SK-N-SH (cell line): ENCODE measurements at regions not wholly inside any gene's neighbourhood (a gene's known extent, or its start where the extent isn't known, plus 50 kb on each side); places are given as distances from the start of the nearest gene placed in this dataset.
"Not testable (repeated sequence)": the region's sequence is repeated elsewhere in the genome, so short reads cannot be mapped to it uniquely, and the experiment has no call there.

Source experiments
- CTCF ChIA-PET: fragments of 300-600, 350-600 bp; formaldehyde crosslinking; extraction: SDS; loops from one replicate; lab custom pipeline; 2021; lab: Yijun Ruan, JAX
- POLR2A ChIA-PET: fragments of 350-600 bp; sonication (Branson Sonifier 250); formaldehyde crosslinking; extraction: SDS; loops from one replicate; lab custom pipeline; 2020; ENCODE audit warnings: antibody characterized with exemption, inconsistent platforms; lab: Yijun Ruan, JAX
- DNase-seq: peaks from one replicate; pipeline ENCODE4 v3.0.0; 2012
- H2AFZ ChIP-seq: fragments of 200-600 bp; sonication (generic); 2 replicates; pipeline ENCODE4 v1.8.1; 2016; ENCODE audit warnings: antibody characterized with exemption, mild to moderate bottlenecking, low read depth
- H3F3A ChIP-seq: fragments of 200-600 bp; sonication (generic); replicated peaks from 2 replicates; pipeline ENCODE3; 2016; ENCODE audit warnings: antibody characterized with exemption, mild to moderate bottlenecking; ENCODE audit not compliant: insufficient read depth
- H3K27ac ChIP-seq, 2 experiments: fragments of 200-500 bp in 1 of 2; fragments of 200-600 bp in 1 of 2; sonication (Bioruptor generic) in 1 of 2; sonication (generic), shearing (Covaris generic) in 1 of 2; 2 replicates each; pipeline versions ENCODE4 v1.5.1 to v1.6.1; 2014 to 2016; ENCODE audit warnings: low read depth in 2 of 2, inconsistent platforms in 1 of 2, low read length in 1 of 2, mild to moderate bottlenecking in 1 of 2, mixed read lengths in 1 of 2
- H3K27me3 ChIP-seq: fragments of 200-600 bp; sonication (generic), shearing (Covaris generic); 2 replicates; pipeline ENCODE4 v1.6.1; 2016; ENCODE audit warnings: mixed run types; ENCODE audit not compliant: insufficient read depth
- H3K36me3 ChIP-seq, 2 experiments: fragments of 200-500 bp in 1 of 2; fragments of 200-600 bp in 1 of 2; sonication (Bioruptor generic) in 1 of 2; sonication (generic) in 1 of 2; replicated peaks in 1 of 2; 2 replicates each; pipeline versions ENCODE3 to v1.5.1; 2014 to 2016; ENCODE audit warnings: low read length in 1 of 2, mild to moderate bottlenecking in 1 of 2; ENCODE audit not compliant: insufficient read depth in 2 of 2, control insufficient read depth in 1 of 2
- H3K4me1 ChIP-seq, 2 experiments: fragments of 200-500 bp in 1 of 2; fragments of 200-600 bp in 1 of 2; sonication (Bioruptor generic) in 1 of 2; sonication (generic), shearing (Covaris generic) in 1 of 2; 2 replicates each; pipeline versions ENCODE4 v1.5.1 to v1.6.1; 2014 to 2016; ENCODE audit warnings: low read depth in 1 of 2, low read length in 1 of 2, mixed run types in 1 of 2; ENCODE audit not compliant: insufficient read depth in 2 of 2, control insufficient read depth in 1 of 2
- H3K4me2 ChIP-seq: fragments of 200-600 bp; sonication (generic), shearing (Covaris generic); 2 replicates; pipeline ENCODE4 v1.6.1; 2017; ENCODE audit warnings: mixed run types
- H3K4me3 ChIP-seq, 2 experiments: fragments of 200-500 bp in 1 of 2; fragments of 200-600 bp in 1 of 2; sonication (Bioruptor generic) in 1 of 2; sonication (generic), shearing (Covaris generic) in 1 of 2; 2 replicates each; pipeline versions ENCODE4 v1.5.1 to v1.8.1; 2014 to 2016; ENCODE audit warnings: low read depth in 2 of 2, inconsistent platforms in 1 of 2, low read length in 1 of 2, mild to moderate bottlenecking in 1 of 2, mixed read lengths in 1 of 2, moderate library complexity in 1 of 2
- H3K79me2 ChIP-seq: fragments of 200-600 bp; sonication (generic); 2 replicates; pipeline ENCODE4 v1.8.1; 2017; ENCODE audit warnings: mild to moderate bottlenecking; ENCODE audit not compliant: insufficient read depth
- H3K9ac ChIP-seq: fragments of 200-600 bp; sonication (generic); 2 replicates; pipeline ENCODE4 v1.6.1; 2017; ENCODE audit warnings: mixed run types
- H3K9me2 ChIP-seq: fragments of 200-600 bp; sonication (generic); 2 replicates; pipeline ENCODE4 v1.6.1; 2017; ENCODE audit warnings: mixed run types
- H3K9me3 ChIP-seq: fragments of 200-600 bp; sonication (generic); 2 replicates; pipeline ENCODE4 v1.6.1; 2017; ENCODE audit warnings: mixed run types, mild to moderate bottlenecking, moderate library complexity
- H4K20me1 ChIP-seq: fragments of 200-600 bp; sonication (generic); 2 replicates; pipeline ENCODE4 v1.6.1; 2017; ENCODE audit warnings: mild to moderate bottlenecking, mixed run types; ENCODE audit not compliant: insufficient read depth
- FOXJ3 ChIP-seq: sonication (generic); formaldehyde crosslinking; IDR thresholded peaks from 2 replicates; pipeline ENCODE4 v1.5.1; 2020; ENCODE audit warnings: mild to moderate bottlenecking, missing genetic modification reagents
- GABPA ChIP-seq: IDR thresholded peaks from 2 replicates; pipeline ENCODE4 v1.4.0; 2012; ENCODE audit warnings: low read depth, mild to moderate bottlenecking
- IRF3 ChIP-seq: fragments of 150-350 bp; IDR thresholded peaks from 2 replicates; pipeline ENCODE4 v1.6.1; 2016; ENCODE audit warnings: mild to moderate bottlenecking, low read depth, low read length
- RCOR1 ChIP-seq: fragments of 150-350 bp; IDR thresholded peaks from 2 replicates; pipeline ENCODE4 v1.6.1; 2017; ENCODE audit warnings: antibody characterized with exemption, low read length
- RFX5 ChIP-seq: IDR thresholded peaks from 2 replicates; pipeline ENCODE4 v1.6.1; 2012; ENCODE audit warnings: mild to moderate bottlenecking, improper control_type of control experiment, low read length
- SIN3A ChIP-seq: IDR thresholded peaks from 2 replicates; pipeline ENCODE4 v1.6.1; 2012; ENCODE audit warnings: low read depth, mild to moderate bottlenecking, low read length, moderate library complexity, borderline replicate concordance
- TCF12 ChIP-seq: IDR thresholded peaks from 2 replicates; pipeline ENCODE4 v1.4.0; 2012
- WGBS: methylation state at CpG from one replicate; pipeline ENCODE4 v1.1.6; 2017; ENCODE audit warnings: low lambda C conversion rate; 5-methylcytosine and 5-hydroxymethylcytosine counted together

- Histone ChIP-seq H3K4me3 (no peak overlapping the region), H3K9me2 (no peaks in the 10 kb centered on the region), H3K9ac (no peak overlapping the region), H3K9me3 (no peaks in the 10 kb centered on the region), H3K4me2 (no peak overlapping the region), H2AFZ (no peak overlapping the region), H4K20me1 (no peaks in the 10 kb centered on the region), H3K4me1 (no peaks in the 10 kb centered on the region), H3K36me3 (no peaks in the 10 kb centered on the region), H3K27ac (no peak overlapping the region), H3K79me2 (no peaks in the 10 kb centered on the region), H3K27me3 (no peaks in the 10 kb centered on the region), H3F3A (no peaks in the 10 kb centered on the region)
- 0% methylated on average over 1 of the region's 2 CpGs for WGBS
- CTCF ChIA-PET: no interaction called here
- DNase-seq: no peak
- TF ChIP-seq TCF12: no peak
- POLR2A ChIA-PET: no interaction called here
Measured at GRCh38 chr13:55577847-55578210, 1562.9 kb upstream of the PRR20A start.

- H3K9me3 ChIP-seq, H3K27ac ChIP-seq, H3K4me3 ChIP-seq, H3K36me3 ChIP-seq, H3K9me2 ChIP-seq, H3K4me1 ChIP-seq, H2AFZ ChIP-seq, H3K9ac ChIP-seq, H3K79me2 ChIP-seq, H3K4me2 ChIP-seq, H4K20me1 ChIP-seq, DNase-seq, H3F3A ChIP-seq, POLR2A ChIA-PET, H3K27me3 ChIP-seq, CTCF ChIA-PET: not testable (repeated sequence)
- 1% methylated on average over 4 of the region's 4 CpGs for WGBS
Measured at GRCh38 chr13:55582294-55582693, 1558.4 kb upstream of the PRR20A start.

DNA sequence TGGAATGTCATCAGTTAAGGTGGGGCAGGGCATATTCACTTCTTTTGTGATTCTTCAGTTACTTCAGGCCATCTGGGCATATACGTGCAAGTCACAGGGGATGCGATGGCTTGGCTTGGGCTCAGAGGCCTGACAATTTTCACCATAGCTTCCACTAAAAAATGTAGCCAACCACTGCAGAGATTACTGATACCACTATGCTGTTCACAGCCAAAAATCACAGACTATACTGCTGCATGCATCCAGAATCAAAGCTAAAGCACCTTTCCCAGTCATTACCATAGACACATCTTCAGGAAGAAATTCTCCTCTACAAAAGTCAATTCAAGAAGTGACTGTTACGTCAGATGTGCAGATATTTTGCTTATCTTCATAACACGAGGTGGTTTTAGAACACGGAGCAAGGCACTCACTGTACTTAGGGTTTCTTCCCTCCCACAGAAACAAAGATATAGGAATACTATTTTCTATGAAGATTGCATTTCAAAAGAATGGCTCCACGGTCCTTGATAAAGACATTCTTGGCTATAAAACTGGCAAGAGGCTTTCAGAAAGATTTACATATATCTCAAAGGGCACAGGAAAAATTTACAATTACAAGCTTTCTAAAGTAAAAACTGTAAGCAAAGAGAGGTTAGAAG, 1556.6 kb upstream of the PRR20A start:
- CTCF ChIA-PET: no interaction called here
- POLR2A ChIA-PET: no interaction called here
- H3K27ac ChIP-seq: no peak overlapping the region
- no peaks in the 10 kb centered on the region for H3K4me1 ChIP-seq
- H3K27me3 ChIP-seq: no peaks in the 10 kb centered on the region
- no peak overlapping the region for H3K4me2 ChIP-seq
- no peaks in the 10 kb centered on the region for H3K36me3 ChIP-seq
- DNase-seq: no peak
- H3F3A ChIP-seq: no peaks in the 10 kb centered on the region
- H2AFZ ChIP-seq: no peak overlapping the region
- no peaks in the 10 kb centered on the region for H3K79me2 ChIP-seq
- no peak overlapping the region for H3K4me3 ChIP-seq
- H3K9me3 ChIP-seq: no peaks in the 10 kb centered on the region
- TF ChIP-seq GABPA (no peak), IRF3 (no peak), SIN3A (no peak), RFX5 (no peak), FOXJ3 (CRISPR knock-in tag) (no peak), RCOR1 (no peak)
- H3K9me2 ChIP-seq: no peaks in the 10 kb centered on the region
- H4K20me1 ChIP-seq: no peaks in the 10 kb centered on the region
- WGBS: 1% methylated on average over 4 of the region's 6 CpGs
- no peak overlapping the region for H3K9ac ChIP-seq
